ENCODE measurements at regions not wholly inside any gene's neighbourhood (a gene's known extent, or its start where the extent isn't known, plus 50 kb on each side); places are given as distances from the start of the nearest gene placed in this dataset.
"Not testable (repeated sequence)": the region's sequence is repeated elsewhere in the genome, so short reads cannot be mapped to it uniquely, and the experiment has no call there.

DNA sequence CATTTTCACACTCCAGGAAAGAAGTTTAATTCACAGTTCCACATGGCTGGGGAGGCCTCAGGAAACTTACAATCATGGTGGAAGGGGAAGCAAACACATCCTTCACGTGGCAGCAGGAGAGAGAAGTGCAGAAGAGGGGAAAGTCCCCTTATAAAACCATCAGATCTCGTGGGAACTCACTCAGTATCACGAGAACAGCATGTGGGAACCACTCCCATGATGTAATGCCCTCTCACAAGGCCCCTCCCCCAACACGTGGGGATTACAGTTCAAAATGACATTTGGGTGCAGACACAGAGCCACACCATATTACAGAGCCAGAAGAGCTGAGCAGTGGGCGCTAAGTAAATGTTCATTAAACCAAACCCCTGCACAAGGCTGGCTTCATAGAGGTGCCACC lies 126.0 kb downstream of the POTEM start:
- TF ChIP-seq TAF1 (IDR thresholded peaks at IDR 0.05; ENCODE audit: borderline replicate concordance, low read depth, low read length); JUND (IDR thresholded peaks at IDR 0.05); TEAD4 (IDR thresholded peaks at IDR 0.05; ENCODE audit: borderline replicate concordance, insufficient read depth); GATA2 (CRISPR knock-in tag; IDR thresholded peaks at IDR 0.05); MXI1 (IDR thresholded peaks at IDR 0.05; ENCODE audit: low read depth, low read length); RAD21 (IDR thresholded peaks at IDR 0.05; ENCODE audit: low read length); RFX5 (IDR thresholded peaks at IDR 0.05; ENCODE audit: low read length); MEF2A (IDR thresholded peaks at IDR 0.05; ENCODE audit: borderline replicate concordance, low read depth): not testable (repeated sequence)
- TF ChIP-seq, protein P1, sequence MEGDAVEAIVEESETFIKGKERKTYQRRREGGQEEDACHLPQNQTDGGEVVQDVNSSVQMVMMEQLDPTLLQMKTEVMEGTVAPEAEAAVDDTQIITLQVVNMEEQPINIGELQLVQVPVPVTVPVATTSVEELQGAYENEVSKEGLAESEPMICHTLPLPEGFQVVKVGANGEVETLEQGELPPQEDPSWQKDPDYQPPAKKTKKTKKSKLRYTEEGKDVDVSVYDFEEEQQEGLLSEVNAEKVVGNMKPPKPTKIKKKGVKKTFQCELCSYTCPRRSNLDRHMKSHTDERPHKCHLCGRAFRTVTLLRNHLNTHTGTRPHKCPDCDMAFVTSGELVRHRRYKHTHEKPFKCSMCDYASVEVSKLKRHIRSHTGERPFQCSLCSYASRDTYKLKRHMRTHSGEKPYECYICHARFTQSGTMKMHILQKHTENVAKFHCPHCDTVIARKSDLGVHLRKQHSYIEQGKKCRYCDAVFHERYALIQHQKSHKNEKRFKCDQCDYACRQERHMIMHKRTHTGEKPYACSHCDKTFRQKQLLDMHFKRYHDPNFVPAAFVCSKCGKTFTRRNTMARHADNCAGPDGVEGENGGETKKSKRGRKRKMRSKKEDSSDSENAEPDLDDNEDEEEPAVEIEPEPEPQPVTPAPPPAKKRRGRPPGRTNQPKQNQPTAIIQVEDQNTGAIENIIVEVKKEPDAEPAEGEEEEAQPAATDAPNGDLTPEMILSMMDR (IDR thresholded peaks at IDR 0.05) = not testable (repeated sequence)
